ENCODE measurements at regions not wholly inside any gene's neighbourhood (a gene's known extent, or its start where the extent isn't known, plus 50 kb on each side); places are given as distances from the start of the nearest gene placed in this dataset.

- Histone ChIP-seq H3K36me3 (ENCODE audit: control insufficient read depth in 2 of 3, insufficient read depth in 3 of 3, low read length in 3 of 3) (no peaks in the 10 kb centered on the region), H3K27me3 (ENCODE audit: control insufficient read depth, insufficient read depth, low read length) (no peaks in the 10 kb centered on the region), H3K4me3 (ENCODE audit: low read length in 3 of 3) (no peak overlapping the region), H3K9me3 (ENCODE audit: control insufficient read depth in 2 of 3, insufficient read depth in 1 of 3, low read length in 3 of 3) (peaks cover 0 to 3% (median 0%) of the 10 kb centered on the region in 3 donors), H3K4me1 (ENCODE audit: control insufficient read depth in 2 of 3, insufficient read depth in 2 of 3, low read depth in 1 of 3, low read length in 3 of 3) (no peaks in the 10 kb centered on the region), H3K9ac (ENCODE audit: low read length in 3 of 3) (no peak overlapping the region), H3K27ac (ENCODE audit: low read depth in 2 of 2, low read length in 2 of 2) (no peak overlapping the region)
- FAIRE-seq, result no peak
- DNase-seq, result no peak
- no peak for TF ChIP-seq CTCF (IDR thresholded peaks at IDR 0.05; ENCODE audit: borderline replicate concordance, extremely low read depth, insufficient read depth)
- intact Hi-C loops (cut with DNase I), result no loop called here
Observed at GRCh38 chrX:144849141-144849540, 398.2 kb upstream of the SPANXN1 start.

GRCh38 chrX:144896323-144896722 is 351.0 kb upstream of the SPANXN1 start:
- Histone ChIP-seq H3K4me1 (ENCODE audit: control insufficient read depth in 2 of 3, insufficient read depth in 2 of 3, low read depth in 1 of 3, low read length in 3 of 3) (no peaks in the 10 kb centered on the region), H3K9me3 (ENCODE audit: control insufficient read depth in 2 of 3, insufficient read depth in 1 of 3, low read length in 3 of 3) (no peaks in the 10 kb centered on the region), H3K9ac (ENCODE audit: low read length in 3 of 3) (no peak overlapping the region), H3K36me3 (ENCODE audit: control insufficient read depth in 2 of 3, insufficient read depth in 3 of 3, low read length in 3 of 3) (no peaks in the 10 kb centered on the region), H3K27ac (ENCODE audit: low read depth in 2 of 2, low read length in 2 of 2) (no peak overlapping the region), H3K4me3 (ENCODE audit: low read length in 3 of 3) (no peak overlapping the region), H3K27me3 (ENCODE audit: control insufficient read depth, insufficient read depth, low read length) (no peaks in the 10 kb centered on the region)
- FAIRE-seq (no peak), DNase-seq (peak in 1 of 5 donors; percentile 1)
- intact Hi-C loops (cut with DNase I), result no loop called here
- no peak for TF ChIP-seq CTCF (IDR thresholded peaks at IDR 0.05; ENCODE audit: borderline replicate concordance, extremely low read depth, insufficient read depth)

GRCh38 chrX:144901521-144901920 is 345.8 kb upstream of the SPANXN1 start:
- H3K36me3 ChIP-seq (ENCODE audit: control insufficient read depth in 2 of 3, insufficient read depth in 3 of 3, low read length in 3 of 3), result no peaks in the 10 kb centered on the region
- FAIRE-seq (no peak), DNase-seq (no peak)
- no peak overlapping the region for H3K9ac ChIP-seq (ENCODE audit: low read length in 3 of 3)
- intact Hi-C loops (cut with DNase I), result no loop called here
- no peaks in the 10 kb centered on the region for H3K9me3 ChIP-seq (ENCODE audit: control insufficient read depth in 2 of 3, insufficient read depth in 1 of 3, low read length in 3 of 3)
- H3K27me3 ChIP-seq (ENCODE audit: control insufficient read depth, insufficient read depth, low read length), result no peaks in the 10 kb centered on the region
- H3K27ac ChIP-seq (ENCODE audit: low read depth in 2 of 2, low read length in 2 of 2), result no peak overlapping the region
- H3K4me3 ChIP-seq (ENCODE audit: low read length in 3 of 3), result no peak overlapping the region
- no peak for TF ChIP-seq CTCF (IDR thresholded peaks at IDR 0.05; ENCODE audit: borderline replicate concordance, extremely low read depth, insufficient read depth)
- no peaks in the 10 kb centered on the region for H3K4me1 ChIP-seq (ENCODE audit: control insufficient read depth in 2 of 3, insufficient read depth in 2 of 3, low read depth in 1 of 3, low read length in 3 of 3)

GRCh38 chrX:144916785-144917184 is 330.5 kb upstream of the SPANXN1 start:
- TF ChIP-seq CTCF (IDR thresholded peaks at IDR 0.05; ENCODE audit: borderline replicate concordance, extremely low read depth, insufficient read depth), result no peak
- DNase-seq (no peak), FAIRE-seq (peak; percentile 76)
- no peaks in the 10 kb centered on the region for H3K9me3 ChIP-seq (ENCODE audit: control insufficient read depth in 2 of 3, insufficient read depth in 1 of 3, low read length in 3 of 3)
- intact Hi-C loops (cut with DNase I), result no loop called here
- H3K36me3 ChIP-seq (ENCODE audit: control insufficient read depth in 2 of 3, insufficient read depth in 3 of 3, low read length in 3 of 3), result no peaks in the 10 kb centered on the region
- H3K4me1 ChIP-seq (ENCODE audit: control insufficient read depth in 2 of 3, insufficient read depth in 2 of 3, low read depth in 1 of 3, low read length in 3 of 3), result no peaks in the 10 kb centered on the region
- no peak overlapping the region for H3K27ac ChIP-seq (ENCODE audit: low read depth in 2 of 2, low read length in 2 of 2)
- H3K4me3 ChIP-seq (ENCODE audit: low read length in 3 of 3), result no peak overlapping the region
- no peaks in the 10 kb centered on the region for H3K27me3 ChIP-seq (ENCODE audit: control insufficient read depth, insufficient read depth, low read length)
- no peak overlapping the region for H3K9ac ChIP-seq (ENCODE audit: low read length in 3 of 3)
